ENCODE measurements at regions not wholly inside any gene's neighbourhood (a gene's known extent, or its start where the extent isn't known, plus 50 kb on each side); places are given as distances from the start of the nearest gene placed in this dataset.
"Not testable (repeated sequence)": the region's sequence is repeated elsewhere in the genome, so short reads cannot be mapped to it uniquely, and the experiment has no call there.

DNA sequence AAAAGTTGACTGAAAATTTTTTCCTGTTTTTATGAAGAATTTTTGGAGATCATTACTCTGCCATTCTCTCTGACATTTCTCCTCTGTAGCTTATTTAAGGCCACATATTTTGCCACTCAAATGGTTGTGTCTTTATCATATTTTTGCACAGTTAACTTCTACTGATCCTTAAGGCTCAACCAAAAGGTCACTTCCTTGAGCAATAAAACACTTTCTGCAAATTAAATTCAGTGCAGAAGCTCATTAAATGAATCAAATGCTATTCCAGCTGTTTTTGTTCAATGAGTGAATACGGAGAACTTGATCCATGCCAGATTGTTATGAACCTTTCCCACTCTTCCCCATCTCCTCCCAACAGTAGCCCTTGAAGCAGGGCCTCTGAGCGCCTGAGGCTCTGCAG is 93.8 kb upstream of the EPB41L4A start:
- Mint-ChIP-seq H3K27ac (no peak overlapping the region), H3K27me3 (ENCODE audit: low read depth) (no peaks in the 10 kb centered on the region), H3K9me3 (peaks cover 34% of the 10 kb centered on the region), H3K4me1 (no peaks in the 10 kb centered on the region), H3K36me3 (no peaks in the 10 kb centered on the region), H3K4me3 (no peak overlapping the region)
- DNase-seq (ENCODE audit: low spot score in 2 of 2, unreplicated experiment in 2 of 2): no peak
- TF ChIP-seq, protein P1, sequence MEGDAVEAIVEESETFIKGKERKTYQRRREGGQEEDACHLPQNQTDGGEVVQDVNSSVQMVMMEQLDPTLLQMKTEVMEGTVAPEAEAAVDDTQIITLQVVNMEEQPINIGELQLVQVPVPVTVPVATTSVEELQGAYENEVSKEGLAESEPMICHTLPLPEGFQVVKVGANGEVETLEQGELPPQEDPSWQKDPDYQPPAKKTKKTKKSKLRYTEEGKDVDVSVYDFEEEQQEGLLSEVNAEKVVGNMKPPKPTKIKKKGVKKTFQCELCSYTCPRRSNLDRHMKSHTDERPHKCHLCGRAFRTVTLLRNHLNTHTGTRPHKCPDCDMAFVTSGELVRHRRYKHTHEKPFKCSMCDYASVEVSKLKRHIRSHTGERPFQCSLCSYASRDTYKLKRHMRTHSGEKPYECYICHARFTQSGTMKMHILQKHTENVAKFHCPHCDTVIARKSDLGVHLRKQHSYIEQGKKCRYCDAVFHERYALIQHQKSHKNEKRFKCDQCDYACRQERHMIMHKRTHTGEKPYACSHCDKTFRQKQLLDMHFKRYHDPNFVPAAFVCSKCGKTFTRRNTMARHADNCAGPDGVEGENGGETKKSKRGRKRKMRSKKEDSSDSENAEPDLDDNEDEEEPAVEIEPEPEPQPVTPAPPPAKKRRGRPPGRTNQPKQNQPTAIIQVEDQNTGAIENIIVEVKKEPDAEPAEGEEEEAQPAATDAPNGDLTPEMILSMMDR (IDR thresholded peaks at IDR 0.05; ENCODE audit: unreplicated experiment): no peak

DNA sequence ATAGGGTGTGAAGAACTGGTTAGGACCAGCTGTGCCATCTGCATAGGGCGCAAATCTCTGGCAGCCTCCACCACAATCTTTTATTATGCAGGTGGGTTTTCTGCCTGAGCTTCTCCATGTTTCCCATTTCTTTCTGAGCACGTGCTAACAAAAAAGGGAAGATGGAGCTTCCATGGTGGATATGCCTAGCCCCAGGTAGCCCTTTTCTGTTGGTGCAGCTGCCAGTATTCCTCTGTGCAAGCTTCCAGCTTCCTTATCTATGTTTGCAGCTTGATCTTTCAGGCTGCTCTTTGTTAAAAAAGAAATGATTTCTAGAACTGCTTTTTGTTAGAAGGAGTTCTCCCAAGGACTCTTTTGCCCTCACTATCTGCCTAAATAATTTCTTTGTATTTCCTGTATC is 95.0 kb upstream of the EPB41L4A start:
- TF ChIP-seq, protein P1 (IDR thresholded peaks at IDR 0.05; ENCODE audit: unreplicated experiment): no peak
- H3K4me3 Mint-ChIP-seq: no peak overlapping the region
- H3K27me3 Mint-ChIP-seq (ENCODE audit: low read depth): no peaks in the 10 kb centered on the region
- H3K9me3 Mint-ChIP-seq: peaks cover 36% of the 10 kb centered on the region
- H3K4me1 Mint-ChIP-seq: no peaks in the 10 kb centered on the region
- H3K36me3 Mint-ChIP-seq: no peaks in the 10 kb centered on the region
- DNase-seq (ENCODE audit: low spot score in 2 of 2, unreplicated experiment in 2 of 2): no peak
- no peak overlapping the region for H3K27ac Mint-ChIP-seq

- H3K4me1 Mint-ChIP-seq; DNase-seq (ENCODE audit: low spot score in 2 of 2, unreplicated experiment in 2 of 2); H3K36me3 Mint-ChIP-seq; H3K27ac Mint-ChIP-seq; H3K27me3 Mint-ChIP-seq (ENCODE audit: low read depth); H3K4me3 Mint-ChIP-seq: not testable (repeated sequence)
- H3K9me3 Mint-ChIP-seq: peaks cover 31% of the 10 kb centered on the region
Measured at GRCh38 chr5:112520474-112520873, 101.4 kb upstream of the EPB41L4A start.

DNA sequence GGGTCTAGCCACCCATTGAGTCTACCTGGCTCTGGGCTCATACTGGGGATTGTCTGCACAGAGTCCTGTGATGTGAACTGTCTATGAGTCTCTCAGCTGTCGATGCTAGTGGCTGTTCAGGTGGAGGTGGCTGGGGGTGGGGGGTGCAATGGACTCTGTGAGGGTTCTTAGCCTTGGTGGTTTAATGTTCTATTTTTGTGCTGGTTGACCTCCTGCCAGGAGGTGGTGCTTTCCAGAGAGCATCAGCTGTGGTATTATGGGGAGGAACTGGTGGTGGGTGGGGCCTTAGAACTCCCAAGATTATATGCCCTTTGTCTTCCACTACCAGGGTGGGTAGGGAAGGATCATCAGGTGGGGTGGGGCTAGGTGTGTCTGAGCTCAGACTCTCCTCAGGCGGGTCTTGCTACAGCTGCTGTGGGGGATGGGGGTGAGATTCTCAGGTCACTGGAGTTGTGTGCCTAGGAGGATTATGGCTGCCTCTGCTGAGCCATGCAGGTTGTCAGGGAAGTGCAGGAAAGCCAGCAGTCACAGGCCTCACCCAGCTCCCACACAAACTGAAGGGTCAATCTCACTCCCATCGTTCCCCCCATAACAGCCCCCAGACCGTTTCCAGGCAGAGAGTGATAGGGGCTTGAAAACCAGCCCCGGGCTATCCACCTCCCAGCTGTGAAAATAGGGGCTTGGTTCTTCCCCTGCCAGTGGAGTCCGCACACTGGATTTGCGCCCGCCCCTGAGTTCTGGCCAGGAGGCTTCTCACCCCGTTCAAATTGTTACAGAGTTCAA is 104.0 kb upstream of the EPB41L4A start:
- H3K27me3 Mint-ChIP-seq (ENCODE audit: low read depth); H3K36me3 Mint-ChIP-seq; DNase-seq (ENCODE audit: low spot score in 2 of 2, unreplicated experiment in 2 of 2); H3K4me3 Mint-ChIP-seq; H3K27ac Mint-ChIP-seq; H3K4me1 Mint-ChIP-seq: not testable (repeated sequence)
- peaks cover 27% of the 10 kb centered on the region for H3K9me3 Mint-ChIP-seq

- H3K4me3 Mint-ChIP-seq; H3K4me1 Mint-ChIP-seq; H3K27ac Mint-ChIP-seq; H3K36me3 Mint-ChIP-seq; H3K27me3 Mint-ChIP-seq (ENCODE audit: low read depth); DNase-seq (ENCODE audit: low spot score in 2 of 2, unreplicated experiment in 2 of 2): not testable (repeated sequence)
- peaks cover 20% of the 10 kb centered on the region for H3K9me3 Mint-ChIP-seq
Measured at GRCh38 chr5:112523674-112524263, 104.7 kb upstream of the EPB41L4A start.

- Mint-ChIP-seq H3K27ac (no peak overlapping the region), H3K36me3 (no peaks in the 10 kb centered on the region), H3K4me1 (no peaks in the 10 kb centered on the region), H3K4me3 (no peak overlapping the region), H3K9me3 (peaks cover 8% of the 10 kb centered on the region), H3K27me3 (ENCODE audit: low read depth) (no peaks in the 10 kb centered on the region)
- TF ChIP-seq, protein P1 (IDR thresholded peaks at IDR 0.05; ENCODE audit: unreplicated experiment): no peak
- DNase-seq (ENCODE audit: low spot score in 2 of 2, unreplicated experiment in 2 of 2): no peak
Measured at GRCh38 chr5:112525217-112525616, 106.1 kb upstream of the EPB41L4A start.

- Mint-ChIP-seq H3K36me3 (no peaks in the 10 kb centered on the region), H3K27me3 (ENCODE audit: low read depth) (no peaks in the 10 kb centered on the region), H3K4me3 (no peak overlapping the region), H3K27ac (no peak overlapping the region), H3K4me1 (no peaks in the 10 kb centered on the region), H3K9me3 (peaks cover 8% of the 10 kb centered on the region)
- no peak for DNase-seq (ENCODE audit: low spot score in 2 of 2, unreplicated experiment in 2 of 2)
- TF ChIP-seq, protein P1 (IDR thresholded peaks at IDR 0.05; ENCODE audit: unreplicated experiment): no peak
Measured at GRCh38 chr5:112528928-112529327, 109.9 kb upstream of the EPB41L4A start.

All from mesothelial cell of epicardium (in vitro differentiated cells).